RWPE1 (cell line): ENCODE measurements at regions not wholly inside any gene's neighbourhood (a gene's known extent, or its start where the extent isn't known, plus 50 kb on each side); places are given as distances from the start of the nearest gene placed in this dataset.
"Not testable (repeated sequence)": the region's sequence is repeated elsewhere in the genome, so short reads cannot be mapped to it uniquely, and the experiment has no call there.

Experiments used
- CTCF ChIA-PET: fragments of 350-600 bp; sonication (Branson Sonifier 250); formaldehyde crosslinking; extraction: SDS; loops from one replicate; lab custom pipeline; 2021; lab: Yijun Ruan, JAX
- POLR2A ChIA-PET: fragments of 400-600 bp; formaldehyde crosslinking; extraction: SDS; loops from one replicate; lab custom pipeline; 2020; ENCODE audit warnings: antibody characterized with exemption; ENCODE audit not compliant: low non-redundant PET; lab: Yijun Ruan, JAX
- DNase-seq: peaks from one replicate; pipeline ENCODE4 v3.0.0; 2012; ENCODE audit warnings: low spot score
- H3K27ac ChIP-seq: fragments of 450-650 bp; 2 replicates; pipeline ENCODE4 v1.5.1; 2017

DNA sequence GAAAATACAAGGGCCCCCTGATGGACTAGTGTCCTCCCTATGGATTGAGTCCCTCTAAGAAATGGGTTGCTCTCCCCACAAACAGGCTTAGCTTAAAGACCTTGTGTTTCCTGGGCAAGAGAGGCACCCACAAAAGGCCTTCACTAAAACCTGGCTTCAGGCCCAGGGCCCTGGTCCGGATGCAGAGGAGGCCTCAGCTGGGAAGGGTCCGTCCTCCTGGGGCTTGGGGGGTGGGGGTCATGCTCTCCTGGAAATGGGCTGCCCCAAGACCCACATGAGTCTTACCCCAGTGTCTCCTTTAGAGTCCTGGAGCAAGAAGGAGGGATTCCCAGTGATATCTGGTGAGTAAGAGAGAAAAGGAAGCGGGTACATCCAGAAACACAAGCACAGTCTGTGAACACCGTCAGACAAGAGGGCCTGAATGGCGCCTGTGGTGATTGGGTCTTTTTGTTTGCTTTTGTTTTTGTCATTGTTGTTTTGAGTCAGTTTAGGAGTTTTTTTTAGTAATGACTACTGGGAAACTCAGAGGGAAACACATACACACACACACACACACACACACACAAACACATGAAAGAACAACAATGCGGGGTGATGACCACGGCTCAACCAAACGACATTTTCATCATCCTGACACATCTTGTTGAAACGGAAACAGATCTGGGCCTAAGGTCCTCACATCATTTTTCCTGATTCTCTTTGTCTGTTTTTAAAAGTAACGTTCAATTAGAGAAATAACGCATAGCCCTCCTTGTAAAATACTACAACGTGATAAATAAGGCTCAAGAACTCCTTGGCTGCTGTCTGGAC lies 292.3 kb downstream of the BCL2L11 start:
- CTCF ChIA-PET, H3K27ac ChIP-seq, POLR2A ChIA-PET, DNase-seq: not testable (repeated sequence)

DNA sequence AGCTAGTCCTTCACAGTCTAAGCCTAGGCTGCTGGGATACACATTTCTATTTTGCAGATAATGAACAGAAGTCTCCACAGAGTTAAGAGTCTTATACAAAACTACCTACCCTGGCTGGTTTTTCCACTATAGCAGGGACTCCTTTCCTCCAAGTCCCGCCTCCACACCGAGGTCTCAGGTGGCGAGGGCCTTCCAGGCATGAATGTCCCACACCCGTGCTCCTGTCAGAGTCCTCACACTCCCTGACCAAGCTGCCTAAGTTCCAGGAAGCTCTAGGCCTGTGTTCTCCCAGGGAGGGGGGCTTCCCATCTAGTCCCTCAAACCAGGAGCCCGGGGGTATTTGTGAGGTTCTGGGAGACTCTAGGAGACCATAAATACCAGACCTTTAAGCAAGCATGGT lies 293.2 kb downstream of the BCL2L11 start:
- CTCF ChIA-PET, H3K27ac ChIP-seq, DNase-seq, POLR2A ChIA-PET: not testable (repeated sequence)

DNA sequence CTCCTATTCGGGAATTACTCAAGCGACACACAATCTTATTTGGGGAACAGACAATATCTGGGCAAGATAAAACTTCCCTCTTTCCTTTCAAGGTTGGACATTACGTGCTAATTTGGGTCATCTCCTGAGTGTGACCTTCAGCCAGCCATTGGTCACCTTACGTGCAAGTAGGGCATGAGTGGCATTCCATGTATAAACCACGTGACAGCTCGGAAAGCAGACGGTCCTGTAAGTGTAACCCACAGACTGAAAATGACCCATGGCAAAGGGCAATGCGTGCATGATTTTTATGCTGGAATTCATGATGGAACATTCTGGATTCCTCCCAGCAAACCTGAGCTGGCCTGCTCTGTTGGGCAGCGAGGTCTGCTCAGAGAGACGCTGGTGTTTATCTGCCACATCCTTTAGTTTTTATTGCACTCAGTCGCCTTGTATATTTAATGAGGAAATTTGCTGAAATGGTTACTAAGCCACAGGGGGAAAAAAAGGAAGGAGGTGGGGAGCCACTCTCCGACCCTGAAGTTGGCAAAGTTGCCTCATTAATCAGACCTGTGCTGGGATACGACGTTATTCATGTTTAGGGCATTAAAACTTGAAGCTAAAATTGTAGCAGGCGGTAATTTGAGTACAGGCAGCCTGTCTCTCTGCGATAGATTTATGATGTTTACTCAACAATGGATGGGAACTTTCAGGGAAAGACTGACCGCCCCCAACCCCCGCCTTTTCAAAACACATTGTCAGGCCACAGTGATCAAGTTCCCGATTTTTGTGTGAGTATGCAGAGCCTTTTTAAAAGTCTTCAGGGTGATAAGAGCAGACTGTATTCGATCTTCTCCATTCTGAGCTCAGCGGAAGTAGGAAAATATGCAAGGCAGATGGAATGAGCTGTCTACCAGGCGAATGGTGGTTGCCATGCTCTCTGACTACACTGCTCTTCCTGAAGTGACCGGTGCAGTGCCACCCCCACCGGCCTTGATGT lies 295.3 kb downstream of the BCL2L11 start:
- H3K27ac ChIP-seq, POLR2A ChIA-PET, DNase-seq: not testable (repeated sequence)

DNA sequence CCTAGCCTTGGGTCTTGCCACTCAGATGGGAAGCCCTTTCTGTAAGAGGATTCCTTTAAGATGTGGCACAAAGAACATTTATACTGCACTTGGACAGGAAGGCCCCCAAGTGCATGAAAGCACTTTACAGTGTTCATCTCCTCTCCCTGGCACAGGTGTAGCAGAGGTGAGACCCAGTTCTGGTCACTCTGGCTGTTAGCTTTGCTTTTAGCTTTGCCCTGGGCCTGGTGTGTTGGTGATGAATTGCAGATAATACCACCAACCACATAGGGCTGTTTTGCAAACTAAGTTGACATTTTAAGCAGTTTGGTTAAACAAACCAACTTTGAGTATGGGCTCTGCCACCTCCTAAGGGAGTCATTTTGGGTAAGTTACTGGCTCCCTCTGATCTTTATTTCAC lies 296.3 kb downstream of the BCL2L11 start:
- CTCF ChIA-PET, H3K27ac ChIP-seq, POLR2A ChIA-PET, DNase-seq: not testable (repeated sequence)

More for the DNA sequence above, 295.3 kb downstream of the BCL2L11 start:
- CTCF ChIA-PET, result not testable (repeated sequence)

DNA sequence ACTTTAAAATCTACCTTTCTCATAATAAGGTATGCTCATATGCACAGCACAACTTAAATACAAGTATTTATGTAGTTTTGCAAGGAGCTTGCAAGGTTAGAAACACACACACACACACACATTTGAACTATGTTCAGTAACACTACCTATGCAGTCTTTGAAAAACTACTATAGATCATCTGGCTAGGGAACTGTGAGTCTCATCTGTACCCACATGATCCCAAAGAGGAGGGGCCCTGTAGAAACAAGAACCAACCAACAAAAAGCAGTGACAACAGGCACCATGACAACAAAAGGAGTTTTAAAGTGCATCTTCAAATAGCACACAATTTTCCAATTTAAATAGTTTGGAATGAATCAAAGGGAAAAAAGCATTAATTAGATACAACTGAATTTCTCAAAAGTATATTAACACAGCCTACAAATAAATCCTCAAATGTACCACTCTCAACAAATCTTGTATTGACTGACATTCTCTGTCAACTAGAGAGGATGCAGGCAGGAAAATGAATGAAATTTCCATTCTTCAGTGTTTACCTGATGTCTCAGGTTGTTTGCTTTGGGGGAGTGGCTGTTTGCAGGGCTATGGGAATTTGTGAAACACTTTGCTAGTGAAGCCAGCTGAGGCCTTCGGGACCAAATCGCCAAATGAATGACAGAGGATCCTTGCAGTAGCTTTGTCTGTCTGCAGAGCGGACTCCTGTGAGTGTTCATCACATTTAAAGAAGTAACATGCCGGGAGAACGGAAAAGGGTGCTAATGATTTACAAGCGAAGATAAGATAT lies 297.6 kb downstream of the BCL2L11 start:
- POLR2A ChIA-PET, DNase-seq, H3K27ac ChIP-seq, CTCF ChIA-PET: not testable (repeated sequence)

DNA sequence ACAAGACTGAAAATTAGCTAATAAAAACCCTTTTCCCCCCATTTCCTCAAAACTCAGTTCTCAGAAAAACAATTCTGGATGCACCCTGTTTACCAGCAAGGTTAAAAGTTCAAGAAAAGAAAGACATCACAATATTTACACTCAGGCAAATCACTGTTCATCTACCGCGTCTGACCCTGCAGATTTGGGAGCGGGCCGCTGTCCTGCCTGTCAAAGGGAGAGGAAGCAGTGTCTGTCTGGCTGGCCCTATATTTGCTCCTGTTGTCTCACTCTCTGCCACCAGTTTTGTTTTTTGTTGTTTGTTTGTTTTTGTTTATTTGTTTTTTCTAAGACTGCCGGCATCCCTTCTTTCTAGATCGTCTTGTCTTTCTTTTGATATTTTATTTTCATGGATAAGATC lies 299.4 kb downstream of the BCL2L11 start:
- CTCF ChIA-PET, POLR2A ChIA-PET: not testable (repeated sequence)

DNA sequence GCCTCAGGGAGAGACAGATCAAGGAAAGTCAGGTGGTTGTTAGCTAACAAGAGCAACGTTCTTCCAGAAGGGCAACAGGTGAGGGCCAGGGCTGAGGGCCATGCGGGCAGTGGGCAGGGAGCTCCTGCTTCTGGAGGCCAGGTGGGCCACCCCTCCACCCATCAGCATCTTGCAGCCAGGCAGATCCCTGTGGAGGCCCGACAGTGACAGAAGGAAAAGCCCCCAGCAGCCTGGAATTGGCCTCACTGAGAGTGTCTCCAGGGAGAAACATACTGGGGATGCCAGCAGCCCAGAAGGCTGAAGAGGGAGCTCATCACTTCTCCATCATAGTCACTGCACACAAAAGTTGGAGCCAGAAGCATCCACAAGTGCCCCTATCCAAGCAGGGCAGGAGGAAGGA lies 300.1 kb downstream of the BCL2L11 start:
- POLR2A ChIA-PET, CTCF ChIA-PET, DNase-seq: not testable (repeated sequence)
- 0 out of 2 replicates have a peak overlapping the region, but pooled peaks have one; percentile 23 for H3K27ac ChIP-seq

More for the DNA sequence above, 299.4 kb downstream of the BCL2L11 start:
- not testable (repeated sequence) for DNase-seq, H3K27ac ChIP-seq

DNA sequence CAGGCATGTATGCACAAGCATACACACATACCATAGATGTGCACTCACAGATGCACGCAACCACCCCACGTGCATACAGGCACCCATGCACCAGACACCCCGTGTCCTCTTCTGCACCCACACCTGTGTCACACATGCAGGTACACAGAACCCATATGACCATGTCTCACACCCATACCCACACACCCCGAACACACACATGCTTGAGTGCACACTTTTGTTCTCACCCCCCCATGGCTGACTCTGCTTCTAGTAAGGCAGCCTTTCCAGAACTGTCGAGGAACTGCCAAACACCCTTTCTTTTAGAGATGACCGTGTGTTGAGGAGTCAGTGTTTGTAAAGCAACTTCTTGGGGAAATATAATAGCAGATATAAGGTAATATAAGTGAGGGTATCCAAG lies 301.2 kb downstream of the BCL2L11 start:
- POLR2A ChIA-PET, H3K27ac ChIP-seq, DNase-seq, CTCF ChIA-PET: not testable (repeated sequence)

DNA sequence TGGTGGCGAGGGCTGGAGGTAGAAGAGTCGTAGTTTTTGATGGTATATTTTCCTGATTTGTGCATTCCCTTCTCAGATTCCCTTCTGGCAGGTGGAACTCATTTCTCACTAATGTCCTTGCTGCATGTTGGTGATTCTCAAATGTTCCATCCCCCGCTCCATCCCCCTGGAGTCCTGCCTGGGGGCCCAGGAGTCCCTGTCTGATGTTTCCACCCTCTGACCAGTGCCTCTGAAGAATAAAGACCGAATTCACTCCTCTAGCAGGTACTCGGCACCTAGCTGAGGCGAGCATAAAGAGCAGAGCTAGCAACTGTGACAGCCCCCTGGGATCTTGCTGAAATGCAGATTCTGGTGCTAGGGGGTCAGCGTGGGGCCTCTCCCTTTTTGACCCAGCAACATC lies 301.8 kb downstream of the BCL2L11 start:
- POLR2A ChIA-PET, CTCF ChIA-PET, H3K27ac ChIP-seq, DNase-seq: not testable (repeated sequence)

DNA sequence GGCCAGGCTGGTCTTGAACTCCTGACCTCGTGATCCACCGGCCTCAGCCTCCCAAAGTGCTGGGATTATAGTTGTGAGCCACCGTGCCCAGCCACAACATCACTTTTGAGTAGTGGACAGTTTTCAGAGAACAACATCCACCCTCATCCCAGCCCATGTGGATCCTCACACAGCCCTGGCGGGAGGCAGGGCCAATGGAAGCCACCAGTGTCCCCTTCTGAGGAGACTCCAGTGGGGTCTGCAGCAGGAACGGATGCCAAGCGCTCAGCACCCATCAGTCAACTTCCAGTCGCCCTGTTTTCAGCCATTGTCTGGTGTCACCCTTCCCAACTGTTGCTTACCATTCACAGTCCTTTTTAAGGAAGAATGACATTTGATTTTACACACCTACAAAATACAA lies 302.5 kb downstream of the BCL2L11 start:
- CTCF ChIA-PET, DNase-seq, H3K27ac ChIP-seq, POLR2A ChIA-PET: not testable (repeated sequence)

DNA sequence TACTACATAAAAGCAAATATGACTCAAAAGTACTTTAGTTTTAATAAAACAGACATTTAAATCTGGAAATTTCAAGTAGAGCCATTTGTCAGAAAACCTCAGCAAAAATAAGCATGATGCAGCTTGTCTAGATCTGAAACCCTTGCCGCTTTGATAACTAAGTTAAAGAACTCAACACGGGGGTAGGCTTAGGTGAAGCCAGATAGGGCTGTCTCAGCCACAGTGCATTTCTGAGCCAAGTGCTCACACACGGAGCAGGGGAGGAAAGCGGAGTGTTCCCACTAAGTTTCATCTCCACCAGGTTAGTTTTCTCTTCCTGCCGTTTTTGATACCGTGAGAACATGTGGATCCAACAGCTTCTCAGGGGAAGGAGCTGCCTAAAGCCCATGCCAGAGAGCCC lies 303.5 kb downstream of the BCL2L11 start:
- POLR2A ChIA-PET, DNase-seq, H3K27ac ChIP-seq, CTCF ChIA-PET: not testable (repeated sequence)

DNA sequence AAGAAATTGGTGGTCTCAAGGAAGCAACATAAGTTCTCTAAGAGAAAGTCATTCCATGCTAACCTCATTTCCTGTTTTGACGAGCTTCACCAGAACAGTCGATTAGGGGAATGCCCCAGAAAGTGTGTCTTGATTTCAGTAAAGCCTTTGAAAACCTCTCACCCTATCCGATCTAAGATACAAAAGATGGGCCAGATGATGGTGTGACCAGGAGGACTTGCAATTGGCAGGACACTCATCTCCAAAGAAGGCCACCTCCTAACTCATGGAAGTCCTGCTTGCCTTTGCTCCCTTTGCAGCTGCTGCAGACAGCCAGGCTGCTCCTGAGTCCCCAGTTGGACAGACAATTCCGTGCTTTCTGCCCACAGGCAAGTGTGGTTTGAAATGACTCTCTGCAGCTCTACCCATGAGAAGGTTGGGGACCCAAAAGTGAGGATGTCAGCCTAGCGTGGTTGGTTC lies 304.2 kb downstream of the BCL2L11 start:
- H3K27ac ChIP-seq, CTCF ChIA-PET, POLR2A ChIA-PET, DNase-seq: not testable (repeated sequence)

DNA sequence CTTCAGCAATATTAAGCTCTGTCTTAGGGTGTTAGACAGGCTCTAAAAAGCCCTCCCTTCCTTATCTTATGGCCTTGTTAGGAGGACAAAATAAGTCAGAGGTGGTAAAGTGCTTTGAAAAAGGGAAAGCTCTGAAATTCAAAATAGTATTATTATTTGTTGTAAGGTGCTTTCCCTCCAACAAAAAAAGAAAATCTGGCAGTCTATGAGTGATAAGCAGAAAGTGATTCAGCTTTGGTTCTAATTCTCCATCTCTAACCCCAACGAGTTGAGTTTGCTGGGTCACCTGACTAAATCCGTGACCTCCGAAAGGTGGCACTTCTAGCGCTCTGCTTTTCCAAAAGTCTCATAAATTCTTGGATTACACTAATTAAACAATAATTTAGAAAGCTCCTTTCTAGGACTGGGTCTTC lies 305.1 kb downstream of the BCL2L11 start:
- CTCF ChIA-PET, H3K27ac ChIP-seq, DNase-seq, POLR2A ChIA-PET: not testable (repeated sequence)

DNA sequence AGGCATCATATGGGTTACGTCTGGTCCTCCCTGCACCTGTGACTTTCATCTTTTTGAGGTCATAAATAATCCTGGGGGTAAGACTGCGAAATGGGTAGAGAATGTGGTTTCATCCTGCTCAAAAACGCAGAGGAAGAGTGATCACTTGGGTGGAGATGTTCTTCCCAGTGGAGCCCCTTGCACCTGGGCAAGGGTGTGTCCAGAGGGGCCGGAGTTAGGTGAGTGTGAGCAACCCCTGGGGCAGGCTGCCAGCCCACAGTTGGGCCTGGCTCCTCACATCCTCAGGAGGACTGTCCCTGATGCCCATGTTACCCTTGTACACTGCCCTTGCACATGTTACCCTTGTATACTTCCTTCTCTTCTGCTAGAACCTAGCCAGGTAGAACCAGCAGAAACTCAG lies 306.6 kb downstream of the BCL2L11 start:
- DNase-seq, H3K27ac ChIP-seq, POLR2A ChIA-PET, CTCF ChIA-PET: not testable (repeated sequence)

DNA sequence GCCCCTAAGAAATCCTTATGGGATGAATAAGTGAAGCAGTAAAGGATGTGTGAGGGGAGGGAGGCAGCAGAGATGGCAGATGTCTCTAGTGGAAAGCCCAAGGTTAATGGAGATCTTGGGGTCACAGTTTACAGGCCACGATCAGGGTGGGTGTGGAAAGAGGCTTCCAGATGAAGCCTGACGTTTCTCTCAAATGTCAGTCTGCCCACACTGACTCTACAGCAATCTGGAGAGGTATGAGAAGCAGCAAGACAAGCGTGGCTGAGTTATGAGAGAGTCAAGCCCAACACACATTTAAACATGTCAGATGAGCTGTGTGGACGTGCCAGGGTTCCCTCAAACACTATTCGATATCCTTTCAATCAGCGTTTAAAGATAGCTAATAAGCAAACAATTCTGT lies 308.2 kb downstream of the BCL2L11 start:
- CTCF ChIA-PET, POLR2A ChIA-PET: not testable (repeated sequence)

DNA sequence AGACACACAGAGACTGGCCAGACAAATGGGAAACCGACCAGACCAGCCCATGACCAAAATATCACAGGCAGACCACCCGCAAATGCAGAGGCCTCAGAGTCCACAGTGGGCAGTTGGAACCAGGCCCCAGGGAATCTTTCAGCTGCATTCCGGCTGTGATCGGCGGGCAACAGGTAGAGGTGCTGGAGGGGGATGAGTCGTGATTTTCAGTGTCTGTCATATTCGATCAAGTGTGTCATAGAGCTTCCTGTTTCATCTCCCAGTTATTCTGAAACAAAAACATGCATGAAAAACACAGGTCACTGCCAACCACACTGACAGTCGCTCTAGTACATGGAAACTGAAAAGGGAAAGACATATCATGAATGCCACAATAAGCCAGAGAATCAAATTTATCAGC lies 308.6 kb downstream of the BCL2L11 start:
- DNase-seq, POLR2A ChIA-PET, H3K27ac ChIP-seq, CTCF ChIA-PET: not testable (repeated sequence)

More for the DNA sequence above, 308.2 kb downstream of the BCL2L11 start:
- not testable (repeated sequence) for H3K27ac ChIP-seq, DNase-seq
